K562 (cell line): ENCODE measurements at regions not wholly inside any gene's neighbourhood (a gene's known extent, or its start where the extent isn't known, plus 50 kb on each side); places are given as distances from the start of the nearest gene placed in this dataset.

Experiments used
- CBFA2T2 ChIP-seq: fragments of 450-650 bp; conservative IDR thresholded peaks from 2 replicates; pipeline ENCODE4 v1.6.1; 2017; ENCODE audit warnings: mild to moderate bottlenecking
- TAF15 ChIP-seq: fragments of 200-400 bp; formaldehyde crosslinking; IDR thresholded peaks from 2 replicates; pipeline ENCODE4 v1.6.1; 2017; ENCODE audit warnings: mild to moderate bottlenecking, low read depth, low read length, moderate library complexity
- ZFP91 ChIP-seq: sonication (generic); formaldehyde crosslinking; IDR thresholded peaks from 2 replicates; pipeline ENCODE4 v1.8.0; 2022; ENCODE audit warnings: mild to moderate bottlenecking, missing genetic modification reagents
- ZMIZ1 ChIP-seq, 2 experiments: fragments of 150-350 bp in 1 of 2; IDR thresholded peaks; 2 replicates each; pipeline ENCODE4 v1.6.1; 2012 to 2016; ENCODE audit warnings: low read depth in 2 of 2, low read length in 2 of 2, mild to moderate bottlenecking in 1 of 2, moderate library complexity in 1 of 2
- ZNF583 ChIP-seq: fragments of 250-450 bp; sonication (Bioruptor Pico); IDR thresholded peaks from 2 replicates; pipeline ENCODE4 v1.4.0; 2020

GRCh38 chr2:18251486-18251885 lies 309.0 kb downstream of the RDH14 start (continued):
- TF ChIP-seq ZMIZ1 (IDR thresholded peaks at IDR 0.05; ENCODE audit: low read depth in 2 of 2, low read length in 2 of 2) (no peak), ZFP91 (CRISPR knock-in tag) (no peak), ZNF583 (CRISPR knock-in tag) (no peak), CBFA2T2 (no peak), TAF15 (no peak)
